Mesendoderm (in vitro differentiated cells): ENCODE measurements at regions not wholly inside any gene's neighbourhood (a gene's known extent, or its start where the extent isn't known, plus 50 kb on each side); places are given as distances from the start of the nearest gene placed in this dataset.

Source experiments
- DNase-seq: peaks from one replicate; pipeline ENCODE4 v3.0.0; 2013
- H2AK5ac ChIP-seq: 2 replicates; pipeline ENCODE4 v1.6.1; 2013; ENCODE audit warnings: low read length, inconsistent platforms
- H2BK120ac ChIP-seq: 2 replicates; pipeline ENCODE4 v1.6.1; 2013; ENCODE audit warnings: low read depth, mild to moderate bottlenecking, low read length, moderate library complexity, mixed read lengths
- H2BK15ac ChIP-seq: replicated peaks from 2 replicates; pipeline ENCODE4 v1.6.1; 2013; ENCODE audit warnings: low read depth, mild to moderate bottlenecking, moderate library complexity
- H2BK5ac ChIP-seq: 2 replicates; pipeline ENCODE4 v1.6.1; 2013; ENCODE audit warnings: low read length, inconsistent platforms
- H3K18ac ChIP-seq: 2 replicates; pipeline ENCODE4 v1.6.1; 2013; ENCODE audit warnings: mild to moderate bottlenecking, low read length, mixed read lengths
- H3K23ac ChIP-seq: one replicate; pipeline ENCODE4 v1.6.1; 2013; ENCODE audit warnings: low read length
- H3K27ac ChIP-seq: 2 replicates; pipeline ENCODE4 v1.5.1; 2013; ENCODE audit warnings: low read depth, mild to moderate bottlenecking, inconsistent platforms, low read length, moderate library complexity
- H3K27me3 ChIP-seq: 2 replicates; pipeline ENCODE4 v1.6.1; 2013; ENCODE audit warnings: low read length, control low read depth, mild to moderate bottlenecking, inconsistent platforms; ENCODE audit not compliant: insufficient read depth, poor library complexity
- H3K36me3 ChIP-seq: 2 replicates; pipeline ENCODE4 v1.6.1; 2013; ENCODE audit warnings: low read length, inconsistent platforms; ENCODE audit not compliant: control insufficient read depth, insufficient read depth
- H3K4ac ChIP-seq: one replicate; pipeline ENCODE4 v1.6.1; 2013; ENCODE audit warnings: low read depth, mild to moderate bottlenecking, low read length, moderate library complexity
- H3K4me1 ChIP-seq: 2 replicates; pipeline ENCODE4 v1.6.1; 2013; ENCODE audit warnings: low read depth, low read length, inconsistent platforms; ENCODE audit not compliant: control insufficient read depth
- H3K4me2 ChIP-seq: 2 replicates; pipeline ENCODE4 v1.6.1; 2013; ENCODE audit warnings: low read length
- H3K4me3 ChIP-seq: 2 replicates; pipeline ENCODE4 v1.5.1; 2013; ENCODE audit warnings: mild to moderate bottlenecking, low read length
- H3K56ac ChIP-seq: one replicate; pipeline ENCODE4 v1.6.1; 2013; ENCODE audit warnings: low read length
- H3K79me1 ChIP-seq: 2 replicates; pipeline ENCODE4 v1.6.1; 2013; ENCODE audit warnings: low read length, inconsistent platforms
- H3K79me2 ChIP-seq: 2 replicates; pipeline ENCODE4 v1.6.1; 2013; ENCODE audit warnings: mild to moderate bottlenecking, low read length; ENCODE audit not compliant: control insufficient read depth, insufficient read depth
- H3K9ac ChIP-seq: 2 replicates; pipeline ENCODE4 v1.6.1; 2013; ENCODE audit warnings: low read length, inconsistent platforms
- H4K5ac ChIP-seq: one replicate; pipeline ENCODE4 v1.6.1; 2013; ENCODE audit warnings: low read length
- H4K8ac ChIP-seq: one replicate; pipeline ENCODE4 v1.6.1; 2013; ENCODE audit warnings: low read depth, mild to moderate bottlenecking, control low read depth, low read length, moderate library complexity
- WGBS: extraction: QIAGEN DNeasy Blood & Tissue Kit; methylation state at CpG from one replicate; pipeline ENCODE4 v1.1.7; 2013; ENCODE audit warnings: low lambda C conversion rate, missing lambda C conversion rate; ENCODE audit not compliant: insufficient coverage; ENCODE audit errors: extremely low coverage; 5-methylcytosine and 5-hydroxymethylcytosine counted together

DNA sequence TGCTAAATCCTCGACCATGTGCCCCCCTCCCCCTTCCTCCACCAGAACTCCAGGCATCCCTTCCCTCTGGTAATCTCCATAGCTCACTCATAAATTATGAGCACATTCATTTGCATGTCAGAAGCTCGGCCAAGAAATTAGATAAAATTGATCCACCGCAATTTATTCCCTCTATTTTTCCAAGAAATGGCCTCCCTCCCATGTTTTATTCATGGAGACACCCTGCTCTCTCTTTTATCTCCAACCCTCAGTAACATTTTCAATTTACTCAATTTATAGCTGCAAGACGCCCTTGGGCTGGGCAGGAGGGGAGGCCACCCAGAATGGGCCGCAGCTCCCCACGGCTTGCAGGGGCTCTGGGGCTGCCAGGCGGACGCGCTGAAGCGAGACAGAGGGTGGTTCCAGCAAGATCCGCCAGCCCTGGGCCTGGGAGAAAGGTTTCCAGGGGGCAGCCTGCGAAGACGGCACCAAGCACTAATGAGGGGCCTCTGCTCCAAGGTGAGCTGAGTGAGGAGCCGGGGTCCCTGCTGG is 54.7 kb upstream of the ZNF423 start:
- H3K4me1 ChIP-seq: no peaks in the 10 kb centered on the region
- H3K79me2 ChIP-seq: no peaks in the 10 kb centered on the region
- DNase-seq: no peak
- no CpG with 5 or more reads among the region's 14 CpGs for WGBS
- no peak overlapping the region for H2BK120ac ChIP-seq
- H2AK5ac ChIP-seq: no peak overlapping the region
- H3K4me2 ChIP-seq: no peak overlapping the region
- H3K36me3 ChIP-seq: no peaks in the 10 kb centered on the region
- H2BK15ac ChIP-seq: no peak overlapping the region
- no peaks in the 10 kb centered on the region for H3K79me1 ChIP-seq
- no peak overlapping the region for H3K9ac ChIP-seq
- H4K8ac ChIP-seq: no peak overlapping the region
- H3K4ac ChIP-seq: no peak overlapping the region
- no peak overlapping the region for H3K4me3 ChIP-seq
- H3K27me3 ChIP-seq: no peaks in the 10 kb centered on the region
- H4K5ac ChIP-seq: no peak overlapping the region
- no peak overlapping the region for H3K18ac ChIP-seq
- no peak overlapping the region for H3K23ac ChIP-seq
- H3K27ac ChIP-seq: no peak overlapping the region
- H2BK5ac ChIP-seq: no peak overlapping the region
- no peak overlapping the region for H3K56ac ChIP-seq

DNA sequence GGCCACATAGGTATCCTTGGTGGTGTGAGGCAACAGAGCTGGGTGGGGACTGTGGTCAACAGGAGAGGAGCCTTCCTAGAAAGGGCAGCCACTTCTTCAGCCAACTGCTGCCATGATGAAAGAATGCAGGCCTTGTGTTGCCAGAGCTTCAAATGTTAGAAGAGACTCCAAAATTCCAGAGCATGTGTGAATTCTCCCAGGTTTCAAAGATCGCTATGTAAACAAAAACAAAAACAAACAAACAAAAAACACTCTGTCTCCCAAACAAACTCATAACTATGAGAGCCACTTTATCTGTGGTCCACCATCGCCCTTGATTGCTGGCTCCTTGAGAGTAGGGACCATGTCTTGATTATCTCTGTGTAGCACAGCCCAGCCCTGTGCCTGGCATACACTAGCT is 55.5 kb upstream of the ZNF423 start:
- peak; percentile 50 for DNase-seq
- Histone ChIP-seq H2BK120ac (no peak overlapping the region), H3K4me3 (no peak overlapping the region), H4K5ac (no peak overlapping the region), H3K9ac (no peak overlapping the region), H3K27ac (no peak overlapping the region), H2AK5ac (no peak overlapping the region), H3K4ac (no peak overlapping the region), H3K36me3 (no peaks in the 10 kb centered on the region), H2BK15ac (no peak overlapping the region), H4K8ac (no peak overlapping the region), H3K4me1 (no peaks in the 10 kb centered on the region), H3K18ac (no peak overlapping the region), H3K79me2 (no peaks in the 10 kb centered on the region), H3K56ac (no peak overlapping the region), H3K23ac (no peak overlapping the region), H3K4me2 (no peak overlapping the region), H3K27me3 (no peaks in the 10 kb centered on the region), H2BK5ac (no peak overlapping the region), H3K79me1 (no peaks in the 10 kb centered on the region)
- no CpG with 5 or more reads among the region's 2 CpGs for WGBS

DNA sequence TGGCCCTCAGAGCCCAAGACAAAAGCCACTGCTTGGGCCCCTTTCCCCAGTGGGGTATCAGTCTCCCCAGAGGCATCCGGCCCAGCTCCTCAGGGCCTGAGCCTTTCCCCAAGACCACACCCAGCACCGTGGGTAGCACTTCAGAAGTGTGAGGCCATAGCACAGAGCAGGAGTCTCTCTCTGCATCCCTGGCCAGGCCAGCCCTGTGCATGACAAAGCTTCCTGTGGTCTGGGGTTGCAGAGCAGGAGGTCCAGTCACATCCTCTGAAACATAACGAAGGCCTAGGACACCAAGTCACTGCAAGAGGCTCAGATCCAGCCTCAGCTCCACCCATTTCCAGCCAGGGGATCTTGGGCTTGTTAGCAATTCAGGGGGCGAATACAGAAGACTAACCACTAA is 56.8 kb upstream of the ZNF423 start:
- Histone ChIP-seq H3K79me2 (no peaks in the 10 kb centered on the region), H3K18ac (no peak overlapping the region), H3K56ac (no peak overlapping the region), H3K4me2 (no peak overlapping the region), H3K4me1 (no peaks in the 10 kb centered on the region), H4K5ac (no peak overlapping the region), H3K79me1 (no peaks in the 10 kb centered on the region), H3K27ac (no peak overlapping the region), H2BK5ac (no peak overlapping the region), H3K9ac (no peak overlapping the region), H3K36me3 (no peaks in the 10 kb centered on the region), H3K4ac (no peak overlapping the region), H3K4me3 (no peak overlapping the region), H2AK5ac (no peak overlapping the region), H2BK120ac (no peak overlapping the region), H3K23ac (no peak overlapping the region), H4K8ac (no peak overlapping the region), H2BK15ac (no peak overlapping the region), H3K27me3 (no peaks in the 10 kb centered on the region)
- WGBS: no CpG with 5 or more reads among the region's 4 CpGs
- DNase-seq: no peak

DNA sequence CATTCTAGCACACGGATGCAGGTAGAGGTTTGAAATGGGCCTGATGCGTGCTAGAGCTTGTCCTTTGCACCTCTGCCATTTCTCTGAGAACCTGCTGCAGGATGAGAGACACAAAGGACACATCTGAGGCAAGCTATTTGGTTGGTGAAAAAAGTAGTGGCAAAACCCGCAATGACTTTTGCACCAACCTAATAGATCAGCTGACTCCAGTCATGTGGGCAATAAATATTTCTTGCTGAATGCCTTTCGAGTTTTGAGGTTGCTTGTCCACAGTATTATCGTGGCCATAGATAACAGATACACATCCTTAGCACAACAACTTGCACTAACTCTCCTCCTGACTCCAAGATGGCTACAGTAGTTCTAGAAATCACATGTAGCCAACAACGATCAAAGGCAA is 57.8 kb upstream of the ZNF423 start:
- DNase-seq: no peak
- H2BK15ac ChIP-seq: no peak overlapping the region

DNA sequence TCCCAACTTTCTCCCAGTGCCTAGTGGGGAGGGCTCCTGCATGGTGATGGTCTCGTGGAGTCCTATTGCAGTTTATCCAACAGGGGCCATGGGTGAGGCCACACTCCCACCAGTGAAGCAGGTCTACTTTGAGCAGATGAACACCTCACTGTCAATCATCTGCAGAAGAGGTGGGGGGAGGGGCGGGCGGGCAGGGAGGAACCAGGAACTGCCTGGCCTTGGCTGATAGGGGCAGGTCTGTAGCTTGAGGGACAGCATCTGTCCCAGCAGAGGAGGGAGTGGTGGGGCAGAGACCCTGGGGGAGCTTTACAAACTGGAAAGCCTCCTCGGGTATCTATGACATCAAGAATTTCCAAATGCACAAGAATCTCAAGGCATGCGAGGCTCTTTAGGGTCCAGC is 58.7 kb upstream of the ZNF423 start:
- Histone ChIP-seq H4K5ac (no peak overlapping the region), H3K79me2 (no peaks in the 10 kb centered on the region), H3K4me2 (no peak overlapping the region), H4K8ac (no peak overlapping the region), H3K23ac (no peak overlapping the region), H3K4me3 (no peak overlapping the region), H3K18ac (no peak overlapping the region), H3K27ac (no peak overlapping the region), H2BK120ac (no peak overlapping the region), H3K4ac (no peak overlapping the region), H2BK15ac (no peak overlapping the region), H3K4me1 (no peaks in the 10 kb centered on the region), H3K36me3 (no peaks in the 10 kb centered on the region), H3K27me3 (no peaks in the 10 kb centered on the region), H2AK5ac (no peak overlapping the region), H3K79me1 (no peaks in the 10 kb centered on the region), H2BK5ac (no peak overlapping the region), H3K9ac (no peak overlapping the region), H3K56ac (no peak overlapping the region)
- DNase-seq: no peak
- no CpG with 5 or more reads among the region's 5 CpGs for WGBS

More for the DNA sequence above, 57.8 kb upstream of the ZNF423 start:
- Histone ChIP-seq H3K56ac (no peak overlapping the region), H2AK5ac (no peak overlapping the region), H3K4me1 (no peaks in the 10 kb centered on the region), H3K18ac (no peak overlapping the region), H4K5ac (no peak overlapping the region), H3K27me3 (no peaks in the 10 kb centered on the region), H3K79me1 (no peaks in the 10 kb centered on the region), H2BK120ac (no peak overlapping the region), H3K23ac (no peak overlapping the region), H3K27ac (no peak overlapping the region), H2BK5ac (no peak overlapping the region), H3K4ac (no peak overlapping the region), H3K36me3 (no peaks in the 10 kb centered on the region), H4K8ac (no peak overlapping the region), H3K4me3 (no peak overlapping the region), H3K9ac (no peak overlapping the region), H3K79me2 (no peaks in the 10 kb centered on the region), H3K4me2 (no peak overlapping the region)
- no CpG with 5 or more reads among the region's 6 CpGs for WGBS

DNA sequence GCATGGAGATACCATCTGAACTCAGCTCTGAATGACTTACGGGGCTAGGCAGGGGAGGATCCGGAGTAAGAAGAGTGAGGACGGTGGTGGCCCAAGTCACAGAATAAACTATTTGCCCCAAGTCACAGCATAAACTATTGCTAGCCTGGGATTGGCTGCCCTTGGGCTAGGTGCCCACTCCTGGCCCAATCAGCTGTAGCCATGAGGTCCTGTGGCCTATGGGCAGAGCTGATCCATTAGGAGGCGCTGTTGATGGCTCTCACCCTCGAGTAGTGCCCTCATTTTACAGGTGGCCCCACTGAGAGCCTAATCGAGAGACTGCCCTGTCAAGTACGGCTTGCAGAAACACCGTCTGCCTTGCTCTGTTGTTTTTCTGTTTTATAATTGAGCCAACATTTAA is 62.3 kb upstream of the ZNF423 start:
- Histone ChIP-seq H3K4ac (no peak overlapping the region), H3K9ac (no peak overlapping the region), H3K23ac (no peak overlapping the region), H4K5ac (no peak overlapping the region), H2BK5ac (no peak overlapping the region), H3K18ac (no peak overlapping the region), H3K4me3 (no peak overlapping the region), H3K27me3 (no peaks in the 10 kb centered on the region), H3K79me1 (no peaks in the 10 kb centered on the region), H3K56ac (no peak overlapping the region), H4K8ac (no peak overlapping the region), H2AK5ac (no peak overlapping the region), H3K4me1 (no peaks in the 10 kb centered on the region), H3K36me3 (no peaks in the 10 kb centered on the region), H3K79me2 (no peaks in the 10 kb centered on the region), H2BK15ac (no peak overlapping the region), H3K27ac (no peak overlapping the region), H3K4me2 (no peak overlapping the region), H2BK120ac (no peak overlapping the region)
- DNase-seq: peak; percentile 34
- no CpG with 5 or more reads among the region's 8 CpGs for WGBS
